HCT116 (cell line): ENCODE measurements at regions not wholly inside any gene's neighbourhood (a gene's known extent, or its start where the extent isn't known, plus 50 kb on each side); places are given as distances from the start of the nearest gene placed in this dataset.

ENCODE experiments used
- ATAC-seq: fragments of 200-7000 bp; cut with Tn5 transposase; 2 replicates; pipeline ENCODE4 v1.9.1; 2020; ENCODE audit warnings: mild to moderate bottlenecking, moderate library complexity
- BruUV-seq: library from RNA; stranded (reverse); fragments of 400-500 nt; replicated peaks from 2 replicates; lab custom pipeline; 2021; lab: Mats Ljungman, UMichigan
- CTCF ChIA-PET: fragments of 300-600 bp; sonication (Branson Sonifier 250); formaldehyde crosslinking; loops from one replicate; lab custom pipeline; 2021; ENCODE audit warnings: antibody characterized with exemption; lab: Charles Lee
- POLR2A ChIA-PET: fragments of 300-600, 350-600 bp; sonication (Branson Sonifier 250); formaldehyde crosslinking; loops from one replicate; lab custom pipeline; 2021; ENCODE audit warnings: antibody characterized with exemption; lab: Charles Lee
- RAD21 ChIA-PET, 2 experiments: fragments of 300-600 bp; sonication (Branson Sonifier 250); formaldehyde crosslinking; loops; one replicate each; lab custom pipeline; 2023; ENCODE audit warnings: low total read pairs in 2 of 2; ENCODE audit not compliant: uncharacterized antibody in 2 of 2, unreplicated experiment in 2 of 2, low non-redundant PET in 1 of 2; lab: Charles Lee
- DNase-seq: peaks from one replicate; pipeline ENCODE4 v3.0.0-alpha.2; 2010; ENCODE audit warnings: low read depth, low spot score
- H2AFZ ChIP-seq: fragments of 200-600 bp; shearing (Covaris generic), sonication (generic); 2 replicates; pipeline ENCODE4 v1.6.1; 2017; ENCODE audit warnings: low read depth, mixed run types, mixed read lengths, antibody characterized with exemption, low read length; ENCODE audit not compliant: poor library complexity, severe bottlenecking
- H3K27ac ChIP-seq: 2 replicates; pipeline ENCODE4 v1.5.1; 2012; ENCODE audit warnings: low read depth, low read length
- H3K27me3 ChIP-seq: fragments of 200-600 bp; sonication (generic); 2 replicates; pipeline ENCODE4 v1.6.1; 2016; ENCODE audit warnings: mixed run types, low read length, mixed read lengths; ENCODE audit not compliant: insufficient read depth
- H3K36me3 ChIP-seq, 2 experiments: fragments of 200-500 bp in 1 of 2; fragments of 200-600 bp in 1 of 2; sonication (Bioruptor generic) in 1 of 2; sonication (generic) in 1 of 2; 2 replicates each; pipeline versions ENCODE4 v1.5.1 to v1.6.1; 2014 to 2016; ENCODE audit warnings: low read length in 2 of 2, inconsistent platforms in 1 of 2, mixed read lengths in 1 of 2, mixed run types in 1 of 2; ENCODE audit not compliant: insufficient read depth in 2 of 2, control insufficient read depth in 1 of 2
- H3K4me1 ChIP-seq, 2 experiments: fragments of 200-600 bp in 1 of 2; sonication (generic) in 1 of 2; 2 replicates each; pipeline versions ENCODE4 v1.5.1 to v1.6.1; 2012 to 2017; ENCODE audit warnings: low read length in 2 of 2, inconsistent platforms in 1 of 2, mild to moderate bottlenecking in 1 of 2, mixed read lengths in 1 of 2, mixed run types in 1 of 2, moderate library complexity in 1 of 2; ENCODE audit not compliant: insufficient read depth in 2 of 2, control insufficient read depth in 1 of 2
- H3K4me2 ChIP-seq: fragments of 200-600 bp; sonication (generic); 2 replicates; pipeline ENCODE4 v1.6.1; 2017; ENCODE audit warnings: mixed run types, low read length, mixed read lengths
- H3K4me3 ChIP-seq, 2 experiments: fragments of 200-600 bp in 1 of 2; sonication (generic) in 1 of 2; replicated peaks in 1 of 2; 2 replicates each; pipeline ENCODE4 v1.5.1; 2011 to 2016; ENCODE audit warnings: low read length in 2 of 2, control low read depth in 1 of 2, low read depth in 1 of 2, mild to moderate bottlenecking in 1 of 2, mixed read lengths in 1 of 2, mixed run types in 1 of 2
- H3K79me2 ChIP-seq: fragments of 200-600 bp; sonication (generic); 2 replicates; pipeline ENCODE4 v1.6.1; 2017; ENCODE audit warnings: mild to moderate bottlenecking, mixed run types, low read length, moderate library complexity, mixed read lengths; ENCODE audit not compliant: insufficient read depth
- H3K9ac ChIP-seq: fragments of 200-600 bp; sonication (generic); 2 replicates; pipeline ENCODE4 v1.6.1; 2016; ENCODE audit warnings: low read length, mixed read lengths
- H3K9me2 ChIP-seq: fragments of 200-600 bp; sonication (generic), shearing (Covaris generic); 2 replicates; pipeline ENCODE4 v1.6.1; 2017; ENCODE audit warnings: mixed run types, mild to moderate bottlenecking, moderate library complexity; ENCODE audit not compliant: insufficient read depth
- H3K9me3 ChIP-seq, 2 experiments: fragments of 200-500 bp in 1 of 2; fragments of 200-600 bp in 1 of 2; sonication (Bioruptor generic) in 1 of 2; sonication (generic) in 1 of 2; 2 replicates each; pipeline ENCODE4 v1.6.1; 2014 to 2017; ENCODE audit warnings: low read length in 2 of 2, mixed read lengths in 2 of 2, inconsistent platforms in 1 of 2, low read depth in 1 of 2, mild to moderate bottlenecking in 1 of 2, mixed run types in 1 of 2, moderate library complexity in 1 of 2; ENCODE audit not compliant: control insufficient read depth in 1 of 2, insufficient read depth in 1 of 2
- H4K20me1 ChIP-seq: fragments of 200-600 bp; sonication (generic), shearing (Covaris generic); 2 replicates; pipeline ENCODE4 v1.6.1; 2017; ENCODE audit warnings: mixed run types, mild to moderate bottlenecking, moderate library complexity; ENCODE audit not compliant: insufficient read depth
- CBX3 ChIP-seq: IDR thresholded peaks from 2 replicates; pipeline ENCODE4 v1.6.1; 2012; ENCODE audit warnings: low read depth
- CTCF ChIP-seq, 3 experiments: fragments of 200-600 bp in 1 of 3; sonication (generic) in 1 of 3; IDR thresholded peaks in 2 of 3; conservative IDR thresholded peaks in 1 of 3; 2 replicates each; pipeline ENCODE4 v1.5.1; 2012 to 2017; ENCODE audit warnings: low read depth in 2 of 3, low read length in 2 of 3, antibody characterized with exemption in 1 of 3, borderline replicate concordance in 1 of 3, control low read depth in 1 of 3, mild to moderate bottlenecking in 1 of 3, mixed read lengths in 1 of 3, mixed run types in 1 of 3, moderate library complexity in 1 of 3; ENCODE audit not compliant: insufficient read depth in 1 of 3
- EGR1 ChIP-seq: IDR thresholded peaks from 2 replicates; pipeline ENCODE4 v1.6.1; 2012; ENCODE audit warnings: low read depth
- EZH2phosphoT487 ChIP-seq: fragments of 200-600 bp; IDR thresholded peaks from 2 replicates; pipeline ENCODE4 v1.6.1; 2018; ENCODE audit warnings: antibody characterized with exemption, borderline replicate concordance
- JUND ChIP-seq: IDR thresholded peaks from 2 replicates; pipeline ENCODE4 v1.6.1; 2012
- MAX ChIP-seq: IDR thresholded peaks from 2 replicates; pipeline ENCODE4 v1.6.1; 2012
- POLR2A ChIP-seq: IDR thresholded peaks from 2 replicates; pipeline ENCODE4 v1.7.0; 2011; ENCODE audit warnings: borderline replicate concordance; ENCODE audit not compliant: insufficient read depth, insufficient read length; ENCODE audit errors: extremely low read depth
- POLR2AphosphoS5 ChIP-seq: IDR thresholded peaks from 2 replicates; pipeline ENCODE4 v1.6.1; 2011; ENCODE audit warnings: mild to moderate bottlenecking, low read depth, low read length, moderate library complexity
- REST ChIP-seq: IDR thresholded peaks from 2 replicates; pipeline ENCODE4 v1.6.1; 2012; ENCODE audit warnings: low read depth
- SIN3A ChIP-seq: IDR thresholded peaks from 2 replicates; pipeline ENCODE4 v1.6.1; 2012; ENCODE audit warnings: low read depth
- SP1 ChIP-seq: IDR thresholded peaks from 2 replicates; pipeline ENCODE4 v1.6.1; 2012; ENCODE audit warnings: low read depth
- TCF7L2 ChIP-seq: IDR thresholded peaks from 2 replicates; pipeline ENCODE4 v1.7.0; 2011; ENCODE audit warnings: borderline replicate concordance, inconsistent platforms; ENCODE audit not compliant: insufficient read depth, insufficient read length; ENCODE audit errors: extremely low read depth
- YY1 ChIP-seq: IDR thresholded peaks from 2 replicates; pipeline ENCODE4 v1.6.1; 2011; ENCODE audit warnings: low read length, low read depth, moderate library complexity, mild to moderate bottlenecking; ENCODE audit not compliant: insufficient replicate concordance; ENCODE audit errors: extremely low read depth
- ZFX ChIP-seq: fragments of 450-650 bp; IDR thresholded peaks from 2 replicates; pipeline ENCODE4 v1.6.1; 2017
- ZNF274 ChIP-seq: fragments of 200-500 bp; sonication (Bioruptor generic); IDR thresholded peaks from 2 replicates; pipeline ENCODE4 v1.6.1; 2014; ENCODE audit warnings: mild to moderate bottlenecking, low read depth, low read length, inconsistent platforms
- intact Hi-C: fragments of 100-400 bp; cut with micrococcal nuclease; formaldehyde crosslinking; loops from 2 replicates; pipeline ENCODE4 v1.10.0; 2022

DNA sequence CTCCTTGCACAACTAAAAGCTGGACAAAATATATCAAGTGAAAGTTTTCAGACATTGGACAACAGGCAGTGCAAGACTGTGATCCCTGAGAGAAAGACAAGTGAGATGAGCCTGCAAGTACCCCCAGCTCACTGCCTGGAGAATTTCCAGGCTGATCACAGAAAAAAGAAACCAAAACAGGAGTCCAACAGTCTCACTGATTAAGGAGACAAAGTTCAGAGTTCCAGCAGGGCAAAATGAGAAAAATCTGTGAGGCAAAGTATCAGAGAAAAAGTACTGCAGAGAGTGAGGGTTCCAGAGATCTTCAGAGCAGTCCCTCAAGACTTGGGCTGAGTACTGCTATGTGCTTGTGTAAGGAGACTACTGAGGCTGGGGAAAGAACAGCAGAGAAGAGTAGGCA is 56.0 kb upstream of the PRSS3 start:
- H3K9ac ChIP-seq: no peak overlapping the region
- no peaks in the 10 kb centered on the region for H3K9me2 ChIP-seq
- ChIA-PET CTCF (interaction anchor here (2.5 kb wide), 2 partner anchors 39 to 115 kb away, joined by 20 to 38 read pairs; no protein-coding TSS in a partner anchor), RAD21 (no interaction called here), POLR2A (no interaction called here)
- H3K27ac ChIP-seq: no peak overlapping the region
- H3K79me2 ChIP-seq: no peaks in the 10 kb centered on the region
- no peak overlapping the region for H3K4me2 ChIP-seq
- DNase-seq: no peak
- H2AFZ ChIP-seq: no peak overlapping the region
- H3K36me3 ChIP-seq: no peaks in the 10 kb centered on the region
- peaks cover 0 to 16% of the 10 kb centered on the region in 2 experiments; a peak in 1 of 4 replicates for H3K4me1 ChIP-seq
- H3K4me3 ChIP-seq: no peak overlapping the region
- no peak for TF ChIP-seq YY1
- TF ChIP-seq ZNF274: no peak
- TF ChIP-seq TCF7L2: no peak
- no peak for TF ChIP-seq CBX3
- no peak for TF ChIP-seq JUND
- no peak for TF ChIP-seq EGR1
- H3K27me3 ChIP-seq: no peaks in the 10 kb centered on the region
- H3K9me3 ChIP-seq: no peaks in the 10 kb centered on the region
- no peaks in the 10 kb centered on the region for H4K20me1 ChIP-seq
- ATAC-seq: no peak
- no TSS peak for BruUV-seq
- intact Hi-C loops: loop anchor here (5.0 kb wide), 1 partner anchor 333 kb away; no protein-coding TSS in a partner anchor

GRCh38 chr9:33740075-33740474 is 55.3 kb upstream of the PRSS3 start:
- Histone ChIP-seq H3K9me3 (no peaks in the 10 kb centered on the region), H3K9me2 (no peaks in the 10 kb centered on the region), H3K4me3 (no peak overlapping the region), H2AFZ (no peak overlapping the region), H3K4me2 (no peak overlapping the region), H3K9ac (no peak overlapping the region), H3K4me1 (peaks cover 0 to 9% of the 10 kb centered on the region in 2 experiments; a peak in 1 of 4 replicates), H3K36me3 (no peaks in the 10 kb centered on the region), H3K27ac (no peak overlapping the region), H3K79me2 (no peaks in the 10 kb centered on the region), H3K27me3 (no peaks in the 10 kb centered on the region), H4K20me1 (no peaks in the 10 kb centered on the region)
- ChIA-PET POLR2A (no interaction called here), CTCF (no interaction called here), RAD21 (no interaction called here)
- no peak for DNase-seq
- no TSS peak for BruUV-seq
- intact Hi-C loops: no loop called here
- ATAC-seq: no peak
- TF ChIP-seq CBX3 (no peak), SIN3A (no peak), POLR2AphosphoS5 (no peak), EZH2phosphoT487 (no peak), REST (no peak), SP1 (no peak), MAX (no peak), EGR1 (no peak), ZFX (no peak), JUND (no peak), YY1 (no peak), POLR2A (no peak), CTCF (IDR thresholded peaks at IDR 0.05 in 2 of 3, conservative IDR thresholded peaks at IDR 0.05 in 1 of 3; ENCODE audit: borderline replicate concordance in 1 of 3, insufficient read depth in 1 of 3, low read depth in 2 of 3, low read length in 2 of 3) (no peak)
